HEK293 (cell line): ENCODE measurements at regions not wholly inside any gene's neighbourhood (a gene's known extent, or its start where the extent isn't known, plus 50 kb on each side); places are given as distances from the start of the nearest gene placed in this dataset.

ENCODE experiments used
- CTCF ChIA-PET: fragments of 350-600 bp; formaldehyde crosslinking; extraction: SDS; loops from one replicate; lab custom pipeline; 2021; ENCODE audit warnings: antibody characterized with exemption; lab: Yijun Ruan, JAX
- POLR2A ChIA-PET: fragments of 300-600 bp; formaldehyde crosslinking; extraction: SDS; loops from one replicate; lab custom pipeline; 2020; ENCODE audit warnings: antibody characterized with exemption, inconsistent platforms; lab: Yijun Ruan, JAX
- H3K27ac ChIP-seq: fragments of 200-500 bp; sonication (Bioruptor generic); 2 replicates; pipeline ENCODE4 v1.5.1; 2014; ENCODE audit warnings: low read depth, low read length, control low read depth, inconsistent platforms; ENCODE audit errors: extremely low read depth
- H3K36me3 ChIP-seq, 2 experiments: fragments of 200-500 bp in 1 of 2; sonication (Bioruptor generic) in 1 of 2; 1 replicate in 1 of 2; 2 replicates in 1 of 2; pipeline ENCODE4 v1.5.1; 2014 to 2017; ENCODE audit warnings: inconsistent platforms in 2 of 2, low read length in 2 of 2; ENCODE audit not compliant: control insufficient read depth in 2 of 2, insufficient read depth in 1 of 2
- H3K4me1 ChIP-seq: fragments of 200-500 bp; sonication (Bioruptor generic); 2 replicates; pipeline ENCODE4 v1.5.1; 2014; ENCODE audit warnings: mild to moderate bottlenecking, low read length, inconsistent platforms; ENCODE audit not compliant: control insufficient read depth, insufficient read depth
- H3K4me3 ChIP-seq: 2 replicates; pipeline ENCODE4 v1.5.1; 2011; ENCODE audit warnings: low read depth, mild to moderate bottlenecking, control low read depth, low read length, moderate library complexity
- H3K9me3 ChIP-seq: fragments of 200-500 bp; sonication (Bioruptor generic); 2 replicates; pipeline ENCODE4 v1.5.1; 2014; ENCODE audit warnings: low read depth, low read length, inconsistent platforms; ENCODE audit not compliant: control insufficient read depth, insufficient read depth
- BCL11B ChIP-seq: fragments of 450-650 bp; formaldehyde crosslinking; IDR thresholded peaks from 2 replicates; pipeline ENCODE4 v1.5.1; 2016; ENCODE audit warnings: low read depth, missing biosample characterization, missing genetic modification characterization
- EGR2 ChIP-seq: fragments of 450-650 bp; formaldehyde crosslinking; IDR thresholded peaks from 2 replicates; pipeline ENCODE4 v1.5.1; 2016; ENCODE audit warnings: low read depth, missing biosample characterization, missing genetic modification characterization
- GLI2 ChIP-seq: fragments of 450-650 bp; formaldehyde crosslinking; IDR thresholded peaks from 2 replicates; pipeline ENCODE4; 2017; ENCODE audit warnings: missing biosample characterization, missing genetic modification characterization, low read depth, borderline replicate concordance
- MYNN ChIP-seq: fragments of 450-650 bp; formaldehyde crosslinking; IDR thresholded peaks from 2 replicates; pipeline ENCODE4 v1.5.1; 2016; ENCODE audit warnings: missing biosample characterization, missing genetic modification characterization, borderline replicate concordance
- SP3 ChIP-seq: fragments of 450-650 bp; formaldehyde crosslinking; IDR thresholded peaks from 2 replicates; pipeline ENCODE4 v1.5.1; 2016; ENCODE audit warnings: missing biosample characterization, missing genetic modification characterization
- ZBTB20 ChIP-seq: fragments of 450-650 bp; formaldehyde crosslinking; IDR thresholded peaks from 2 replicates; pipeline ENCODE4 v1.5.1; 2016; ENCODE audit warnings: missing biosample characterization, missing genetic modification characterization
- ZBTB21 ChIP-seq: fragments of 450-650 bp; formaldehyde crosslinking; IDR thresholded peaks from 2 replicates; pipeline ENCODE4 v1.5.1; 2017; ENCODE audit warnings: missing biosample characterization, missing genetic modification characterization
- ZFP69B ChIP-seq: fragments of 450-650 bp; formaldehyde crosslinking; IDR thresholded peaks from 2 replicates; pipeline ENCODE4 v1.5.1; 2016; ENCODE audit warnings: missing biosample characterization, missing genetic modification characterization
- ZNF169 ChIP-seq: fragments of 450-650 bp; formaldehyde crosslinking; IDR thresholded peaks from 2 replicates; pipeline ENCODE4 v1.5.1; 2016; ENCODE audit warnings: missing biosample characterization, missing genetic modification characterization
- ZNF19 ChIP-seq: fragments of 450-650 bp; formaldehyde crosslinking; IDR thresholded peaks from 2 replicates; pipeline ENCODE4; 2016; ENCODE audit warnings: missing biosample characterization, missing genetic modification characterization, low read depth
- ZNF211 ChIP-seq: fragments of 450-650 bp; formaldehyde crosslinking; IDR thresholded peaks from 2 replicates; pipeline ENCODE4 v1.5.1; 2016; ENCODE audit warnings: low read depth, missing biosample characterization, missing genetic modification characterization
- ZNF266 ChIP-seq: fragments of 450-650 bp; formaldehyde crosslinking; IDR thresholded peaks from 2 replicates; pipeline ENCODE4 v1.5.1; 2016; ENCODE audit warnings: missing biosample characterization, missing genetic modification characterization, low read depth
- ZNF302 ChIP-seq: fragments of 450-650 bp; formaldehyde crosslinking; IDR thresholded peaks from 2 replicates; pipeline ENCODE4 v1.5.1; 2016; ENCODE audit warnings: missing biosample characterization, missing genetic modification characterization, low read depth
- ZNF311 ChIP-seq: fragments of 450-650 bp; formaldehyde crosslinking; IDR thresholded peaks from 2 replicates; pipeline ENCODE4 v1.5.1; 2017; ENCODE audit warnings: missing biosample characterization, missing genetic modification characterization, borderline replicate concordance
- ZNF521 ChIP-seq: fragments of 450-650 bp; formaldehyde crosslinking; IDR thresholded peaks from 2 replicates; pipeline ENCODE4 v1.5.1; 2017; ENCODE audit warnings: missing biosample characterization, mild to moderate bottlenecking, missing genetic modification characterization
- ZNF530 ChIP-seq: fragments of 450-650 bp; formaldehyde crosslinking; IDR thresholded peaks from 2 replicates; pipeline ENCODE4 v1.5.1; 2016; ENCODE audit warnings: low read depth, missing biosample characterization, missing genetic modification characterization
- ZNF555 ChIP-seq: fragments of 450-650 bp; formaldehyde crosslinking; conservative IDR thresholded peaks from 2 replicates; pipeline ENCODE4 v1.5.1; 2017; ENCODE audit warnings: missing biosample characterization, mild to moderate bottlenecking, missing genetic modification characterization, inconsistent platforms
- ZNF654 ChIP-seq: fragments of 450-650 bp; formaldehyde crosslinking; IDR thresholded peaks from 2 replicates; pipeline ENCODE4 v1.5.1; 2016; ENCODE audit warnings: low read depth, missing biosample characterization, missing genetic modification characterization
- ZNF677 ChIP-seq: fragments of 450-650 bp; IDR thresholded peaks from 2 replicates; pipeline ENCODE4 v1.5.0; 2018; ENCODE audit warnings: missing biosample characterization, mild to moderate bottlenecking, missing genetic modification characterization, moderate library complexity
- TF ChIP-seq, protein P1 (sequence below): fragments of 450-650 bp; formaldehyde crosslinking; conservative IDR thresholded peaks from 2 replicates; pipeline ENCODE4 v1.5.1; 2016; ENCODE audit warnings: low read depth, missing biosample characterization, missing genetic modification characterization
- TF ChIP-seq, protein P2 (sequence below): fragments of 450-650 bp; formaldehyde crosslinking; IDR thresholded peaks from 2 replicates; pipeline ENCODE4 v1.5.1; 2016; ENCODE audit warnings: missing biosample characterization, missing genetic modification characterization

DNA sequence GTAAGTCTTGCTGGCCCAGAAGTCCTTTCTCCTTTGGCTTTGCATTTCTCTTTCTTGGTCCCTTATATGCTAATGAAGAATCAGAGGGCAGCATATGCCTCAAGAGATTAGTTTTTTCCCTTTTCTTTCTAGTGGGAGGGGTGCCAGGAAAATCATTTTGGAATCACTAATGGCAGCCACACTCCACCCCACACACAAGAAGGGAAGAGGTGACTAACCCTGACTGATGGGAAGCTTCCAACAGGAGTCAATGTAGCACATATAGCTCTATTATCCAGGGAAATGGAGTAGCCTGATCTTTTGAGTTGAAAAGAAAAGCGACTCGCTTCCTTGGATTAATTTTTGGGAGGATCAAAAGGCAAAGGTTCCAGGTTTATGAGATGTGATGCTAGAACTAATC, 225.3 kb downstream of the KIF20B start:
- ChIA-PET POLR2A (no interaction called here), CTCF (interaction anchor here (0.6 kb wide), 1 partner anchor 765 kb away, joined by 3 read pairs; no protein-coding TSS in a partner anchor)
- H3K9me3 ChIP-seq: no peaks in the 10 kb centered on the region
- no peaks in the 10 kb centered on the region for H3K4me1 ChIP-seq
- no peaks in the 10 kb centered on the region for H3K36me3 ChIP-seq
- no peak for TF ChIP-seq MYNN
- TF ChIP-seq ZNF19 (tag by site-specific recombination): no peak
- TF ChIP-seq ZNF211 (tag by site-specific recombination): no peak
- no peak for TF ChIP-seq ZNF521 (tag by site-specific recombination)
- no peak for TF ChIP-seq BCL11B (tag by site-specific recombination)
- TF ChIP-seq ZBTB20 (tag by site-specific recombination): no peak
- TF ChIP-seq, protein P1, sequence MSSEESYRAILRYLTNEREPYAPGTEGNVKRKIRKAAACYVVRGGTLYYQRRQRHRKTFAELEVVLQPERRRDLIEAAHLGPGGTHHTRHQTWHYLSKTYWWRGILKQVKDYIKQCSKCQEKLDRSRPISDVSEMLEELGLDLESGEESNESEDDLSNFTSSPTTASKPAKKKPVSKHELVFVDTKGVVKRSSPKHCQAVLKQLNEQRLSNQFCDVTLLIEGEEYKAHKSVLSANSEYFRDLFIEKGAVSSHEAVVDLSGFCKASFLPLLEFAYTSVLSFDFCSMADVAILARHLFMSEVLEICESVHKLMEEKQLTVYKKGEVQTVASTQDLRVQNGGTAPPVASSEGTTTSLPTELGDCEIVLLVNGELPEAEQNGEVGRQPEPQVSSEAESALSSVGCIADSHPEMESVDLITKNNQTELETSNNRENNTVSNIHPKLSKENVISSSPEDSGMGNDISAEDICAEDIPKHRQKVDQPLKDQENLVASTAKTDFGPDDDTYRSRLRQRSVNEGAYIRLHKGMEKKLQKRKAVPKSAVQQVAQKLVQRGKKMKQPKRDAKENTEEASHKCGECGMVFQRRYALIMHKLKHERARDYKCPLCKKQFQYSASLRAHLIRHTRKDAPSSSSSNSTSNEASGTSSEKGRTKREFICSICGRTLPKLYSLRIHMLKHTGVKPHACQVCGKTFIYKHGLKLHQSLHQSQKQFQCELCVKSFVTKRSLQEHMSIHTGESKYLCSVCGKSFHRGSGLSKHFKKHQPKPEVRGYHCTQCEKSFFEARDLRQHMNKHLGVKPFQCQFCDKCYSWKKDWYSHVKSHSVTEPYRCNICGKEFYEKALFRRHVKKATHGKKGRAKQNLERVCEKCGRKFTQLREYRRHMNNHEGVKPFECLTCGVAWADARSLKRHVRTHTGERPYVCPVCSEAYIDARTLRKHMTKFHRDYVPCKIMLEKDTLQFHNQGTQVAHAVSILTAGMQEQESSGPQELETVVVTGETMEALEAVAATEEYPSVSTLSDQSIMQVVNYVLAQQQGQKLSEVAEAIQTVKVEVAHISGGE (tag by site-specific recombination): no peak
- TF ChIP-seq ZNF654 (tag by site-specific recombination): no peak
- no peak for TF ChIP-seq ZNF266
- no peak for TF ChIP-seq ZBTB21 (tag by site-specific recombination)
- no peak for TF ChIP-seq EGR2 (tag by site-specific recombination)
- TF ChIP-seq SP3 (tag by site-specific recombination): no peak
- TF ChIP-seq ZNF530 (tag by site-specific recombination): no peak
- TF ChIP-seq ZNF169: no peak
- no peak overlapping the region for H3K4me3 ChIP-seq
- H3K27ac ChIP-seq: no peak overlapping the region

DNA sequence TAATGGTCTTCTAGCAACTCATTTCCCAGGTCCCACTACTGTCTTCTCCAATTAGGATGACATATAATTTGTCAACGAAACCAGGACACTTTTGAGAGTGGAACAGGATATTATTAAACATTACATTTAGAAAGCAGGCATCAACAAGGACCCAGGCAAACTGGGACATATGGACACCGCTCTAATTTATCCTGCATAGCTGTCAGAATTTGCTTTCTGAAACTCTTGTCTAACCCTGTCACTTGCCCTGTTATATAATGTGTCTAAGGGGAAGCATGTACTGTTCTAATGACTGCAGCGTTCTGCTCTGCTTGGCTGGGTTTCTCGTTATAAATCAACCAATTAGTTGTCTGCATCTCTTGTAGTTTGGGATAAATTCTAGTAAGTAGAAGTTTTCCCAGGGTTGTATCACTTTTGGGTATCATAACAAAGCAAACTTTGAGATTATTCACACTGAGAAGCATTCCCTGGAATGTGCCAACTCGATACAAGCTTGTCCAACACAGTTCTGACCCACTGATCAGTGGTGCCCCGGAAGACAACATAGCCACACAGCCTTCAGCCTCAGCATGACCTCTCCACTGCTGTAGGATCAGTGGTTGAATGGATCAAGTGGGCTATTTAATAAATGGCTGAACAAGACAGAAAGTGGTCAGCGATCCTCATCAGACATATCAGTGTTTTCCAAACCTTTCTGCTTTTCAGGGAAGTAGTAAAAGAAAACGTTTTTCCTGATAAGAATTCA, 228.1 kb downstream of the KIF20B start:
- Histone ChIP-seq H3K9me3 (no peaks in the 10 kb centered on the region), H3K4me1 (no peaks in the 10 kb centered on the region), H3K27ac (no peak overlapping the region), H3K4me3 (no peak overlapping the region), H3K36me3 (no peaks in the 10 kb centered on the region)
- TF ChIP-seq ZNF677 (tag by site-specific recombination) (no peak), ZNF302 (tag by site-specific recombination) (no peak)
- TF ChIP-seq, protein P2, sequence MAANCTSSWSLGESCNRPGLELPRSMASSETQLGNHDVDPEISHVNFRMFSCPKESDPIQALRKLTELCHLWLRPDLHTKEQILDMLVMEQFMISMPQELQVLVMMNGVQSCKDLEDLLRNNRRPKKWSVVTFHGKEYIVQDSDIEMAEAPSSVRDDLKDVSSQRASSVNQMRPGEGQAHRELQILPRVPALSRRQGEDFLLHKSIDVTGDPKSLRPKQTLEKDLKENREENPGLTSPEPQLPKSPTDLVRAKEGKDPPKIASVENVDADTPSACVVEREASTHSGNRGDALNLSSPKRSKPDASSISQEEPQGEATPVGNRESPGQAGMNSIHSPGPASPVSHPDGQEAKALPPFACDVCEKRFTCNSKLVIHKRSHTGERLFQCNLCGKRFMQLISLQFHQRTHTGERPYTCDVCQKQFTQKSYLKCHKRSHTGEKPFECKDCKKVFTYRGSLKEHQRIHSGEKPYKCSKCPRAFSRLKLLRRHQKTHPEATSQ (tag by site-specific recombination): no peak
- CTCF ChIA-PET: interaction anchor here (1.0 kb wide), 1 partner anchor 11 kb away, joined by 3 read pairs; no protein-coding TSS in a partner anchor
- POLR2A ChIA-PET: no interaction called here

DNA sequence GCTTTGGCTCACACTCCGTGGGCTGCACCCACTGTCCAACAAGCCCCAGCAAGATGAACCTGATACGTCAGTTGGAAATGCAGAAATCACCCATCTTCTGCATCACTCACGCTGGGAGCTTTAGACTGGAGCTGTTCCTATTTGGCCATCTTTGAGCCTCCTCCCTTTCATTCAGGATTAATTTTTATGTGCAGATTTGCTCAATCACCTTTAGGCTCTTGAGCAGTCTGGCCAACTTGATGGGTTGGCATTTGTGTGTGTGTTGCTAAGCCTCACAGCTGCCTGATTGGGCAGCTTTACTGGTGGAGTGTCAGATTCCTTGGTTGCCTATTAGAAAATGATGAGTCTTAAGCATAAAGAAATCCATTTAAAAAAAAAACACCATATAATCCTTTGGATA, 236.1 kb downstream of the KIF20B start:
- Histone ChIP-seq H3K4me1 (no peaks in the 10 kb centered on the region), H3K9me3 (no peaks in the 10 kb centered on the region), H3K4me3 (no peak overlapping the region), H3K27ac (no peak overlapping the region), H3K36me3 (no peaks in the 10 kb centered on the region)
- TF ChIP-seq ZNF555 (no peak), ZFP69B (tag by site-specific recombination) (no peak), GLI2 (tag by site-specific recombination) (no peak), ZNF311 (tag by site-specific recombination) (no peak)
- ChIA-PET POLR2A (no interaction called here), CTCF (interaction anchor here (0.6 kb wide), 1 partner anchor 92 kb away, joined by 3 read pairs; no protein-coding TSS in a partner anchor)
